Neuronal stem cell (in vitro differentiated cells): ENCODE measurements at regions not wholly inside any gene's neighbourhood (a gene's known extent, or its start where the extent isn't known, plus 50 kb on each side); places are given as distances from the start of the nearest gene placed in this dataset.

Source experiments
- DNase-seq: peaks from one replicate; pipeline ENCODE4 v3.0.0-alpha.2; 2013; ENCODE audit warnings: low spot score
- H2AFZ ChIP-seq: one replicate; pipeline ENCODE4 v1.6.1; 2013; ENCODE audit warnings: mild to moderate bottlenecking, low read length, inconsistent platforms
- H2AK5ac ChIP-seq: 2 replicates; pipeline ENCODE4 v1.6.1; 2013; ENCODE audit warnings: low read depth, mild to moderate bottlenecking, inconsistent platforms, low read length, moderate library complexity, mixed read lengths
- H2BK120ac ChIP-seq: 2 replicates; pipeline ENCODE4 v1.6.1; 2013; ENCODE audit warnings: low read depth, mild to moderate bottlenecking, inconsistent platforms, low read length, moderate library complexity, mixed read lengths
- H2BK12ac ChIP-seq: one replicate; pipeline ENCODE4 v1.6.1; 2013; ENCODE audit warnings: low read length, inconsistent platforms
- H2BK15ac ChIP-seq: 2 replicates; pipeline ENCODE4 v1.6.1; 2013; ENCODE audit warnings: mild to moderate bottlenecking, low read length, inconsistent platforms, mixed read lengths
- H2BK5ac ChIP-seq: one replicate; pipeline ENCODE4 v1.6.1; 2013; ENCODE audit warnings: inconsistent platforms, mild to moderate bottlenecking, low read length, moderate library complexity
- H3K14ac ChIP-seq: one replicate; pipeline ENCODE4 v1.6.1; 2013; ENCODE audit warnings: low read length, inconsistent platforms
- H3K18ac ChIP-seq: 2 replicates; pipeline ENCODE4 v1.6.1; 2013; ENCODE audit warnings: low read length, inconsistent platforms
- H3K23ac ChIP-seq: 2 replicates; pipeline ENCODE4 v1.6.1; 2013; ENCODE audit warnings: low read depth, mild to moderate bottlenecking, mixed read lengths, low read length, inconsistent platforms; ENCODE audit not compliant: poor library complexity
- H3K27ac ChIP-seq: replicated peaks from 3 replicates; pipeline ENCODE4 v1.5.1; 2013; ENCODE audit warnings: low read length, inconsistent platforms
- H3K27me3 ChIP-seq, 3 experiments: 2 replicates each; pipeline ENCODE4 v1.6.1; 2013; ENCODE audit warnings: low read length in 3 of 3, mild to moderate bottlenecking in 2 of 3, inconsistent platforms in 1 of 3, low read depth in 1 of 3, mixed read lengths in 1 of 3, moderate library complexity in 1 of 3; ENCODE audit not compliant: control insufficient read depth in 3 of 3, insufficient read depth in 3 of 3
- H3K36me3 ChIP-seq, 2 donors: replicated peaks in 1 of 2; 2 replicates each; pipeline ENCODE4 v1.6.1; 2013; ENCODE audit warnings: low read length in 2 of 2; ENCODE audit not compliant: control insufficient read depth in 2 of 2, insufficient read depth in 2 of 2
- H3K4ac ChIP-seq: 2 replicates; pipeline ENCODE4 v1.6.1; 2013; ENCODE audit warnings: inconsistent platforms, mild to moderate bottlenecking, low read length, moderate library complexity
- H3K4me1 ChIP-seq, 2 donors: 1 replicate in 1 of 2; 2 replicates in 1 of 2; pipeline ENCODE4 v1.6.1; 2013; ENCODE audit warnings: low read length in 2 of 2, low read depth in 1 of 2; ENCODE audit not compliant: control insufficient read depth in 2 of 2, insufficient read depth in 1 of 2
- H3K4me2 ChIP-seq: one replicate; pipeline ENCODE4 v1.6.1; 2013; ENCODE audit warnings: mild to moderate bottlenecking, low read length, inconsistent platforms; ENCODE audit not compliant: insufficient read depth, poor library complexity, severe bottlenecking
- H3K4me3 ChIP-seq, 2 donors: 2 replicates each; pipeline ENCODE4 v1.5.1; 2013; ENCODE audit warnings: low read length in 2 of 2, mild to moderate bottlenecking in 2 of 2, inconsistent platforms in 1 of 2, moderate library complexity in 1 of 2
- H3K79me1 ChIP-seq: one replicate; pipeline ENCODE4 v1.6.1; 2013; ENCODE audit warnings: low read depth, mild to moderate bottlenecking, inconsistent platforms, low read length, moderate library complexity
- H3K9ac ChIP-seq: one replicate; pipeline ENCODE4 v1.6.1; 2013; ENCODE audit warnings: mild to moderate bottlenecking, low read depth, low read length, inconsistent platforms; ENCODE audit not compliant: poor library complexity
- H3K9me3 ChIP-seq, 2 donors: replicated peaks in 1 of 2; 2 replicates each; pipeline versions ENCODE3 to v1.6.1; 2013; ENCODE audit warnings: low read length in 2 of 2, mild to moderate bottlenecking in 2 of 2, inconsistent platforms in 1 of 2, low read depth in 1 of 2, mixed read lengths in 1 of 2, moderate library complexity in 1 of 2; ENCODE audit not compliant: control insufficient read depth in 2 of 2, insufficient read depth in 1 of 2
- H4K8ac ChIP-seq: one replicate; pipeline ENCODE4 v1.6.1; 2013; ENCODE audit warnings: low read depth, mild to moderate bottlenecking, inconsistent platforms, low read length, moderate library complexity
- H4K91ac ChIP-seq: one replicate; pipeline ENCODE4 v1.6.1; 2013; ENCODE audit warnings: low read length, low read depth, mild to moderate bottlenecking, inconsistent platforms; ENCODE audit not compliant: poor library complexity
- WGBS, 2 donors: extraction: QIAGEN DNeasy Blood & Tissue Kit; methylation state at CpG; one replicate each; pipeline ENCODE4 v1.1.7; 2013; ENCODE audit warnings: missing lambda C conversion rate in 2 of 2, mixed read lengths in 1 of 2; ENCODE audit not compliant: insufficient read length in 2 of 2, insufficient replicate concordance in 1 of 2; ENCODE audit errors: extremely low coverage in 2 of 2; 5-methylcytosine and 5-hydroxymethylcytosine counted together

GRCh38 chr10:91022390-91022789 is 101.5 kb upstream of the ANKRD1 start:
- no peak overlapping the region for H3K23ac ChIP-seq
- peaks cover 11 to 19% of the 10 kb centered on the region in 2 donors for H3K4me1 ChIP-seq
- H3K4me2 ChIP-seq = no peak overlapping the region
- H3K79me1 ChIP-seq = no peaks in the 10 kb centered on the region
- H2AFZ ChIP-seq = peak overlapping the region; percentile 71
- no peak overlapping the region for H4K8ac ChIP-seq
- H3K4ac ChIP-seq = no peak overlapping the region
- no peak for DNase-seq
- H2BK15ac ChIP-seq = no peak overlapping the region
- H3K14ac ChIP-seq = no peak overlapping the region
- H3K18ac ChIP-seq = no peak overlapping the region
- H2BK12ac ChIP-seq = no peak overlapping the region
- no peak overlapping the region for H3K9ac ChIP-seq
- H3K36me3 ChIP-seq = no peaks in the 10 kb centered on the region
- H2BK5ac ChIP-seq = no peak overlapping the region
- H2BK120ac ChIP-seq = no peak overlapping the region
- no peaks in the 10 kb centered on the region for H3K9me3 ChIP-seq
- H3K4me3 ChIP-seq = no peak overlapping the region
- WGBS, 2 donors = no CpG with 5 or more reads among the region's 2 CpGs
- no peaks in the 10 kb centered on the region for H3K27me3 ChIP-seq
- no peak overlapping the region for H2AK5ac ChIP-seq
- H3K27ac ChIP-seq = no peak overlapping the region
- no peak overlapping the region for H4K91ac ChIP-seq

GRCh38 chr10:91022924-91023699 is 102.2 kb upstream of the ANKRD1 start:
- H2BK120ac ChIP-seq = no peak overlapping the region
- H4K8ac ChIP-seq = peak overlapping the region; percentile 70
- H4K91ac ChIP-seq = no peak overlapping the region
- H2AFZ ChIP-seq = peak overlapping the region; percentile 71
- H3K14ac ChIP-seq = no peak overlapping the region
- no peak overlapping the region for H2BK15ac ChIP-seq
- H2BK12ac ChIP-seq = no peak overlapping the region
- H3K23ac ChIP-seq = no peak overlapping the region
- H3K18ac ChIP-seq = no peak overlapping the region
- H3K36me3 ChIP-seq = no peaks in the 10 kb centered on the region
- no peak overlapping the region for H2AK5ac ChIP-seq
- no peak overlapping the region for H3K4me2 ChIP-seq
- no peak overlapping the region for H3K4ac ChIP-seq
- no peak for DNase-seq
- no peaks in the 10 kb centered on the region for H3K9me3 ChIP-seq
- no peaks in the 10 kb centered on the region for H3K79me1 ChIP-seq
- H2BK5ac ChIP-seq = no peak overlapping the region
- no peak overlapping the region for H3K4me3 ChIP-seq
- no peaks in the 10 kb centered on the region for H3K27me3 ChIP-seq
- WGBS, 2 donors = no CpG with 5 or more reads among the region's 6 CpGs
- peaks cover 11 to 19% of the 10 kb centered on the region in 2 donors for H3K4me1 ChIP-seq
- H3K27ac ChIP-seq = no peak overlapping the region
- H3K9ac ChIP-seq = no peak overlapping the region

DNA sequence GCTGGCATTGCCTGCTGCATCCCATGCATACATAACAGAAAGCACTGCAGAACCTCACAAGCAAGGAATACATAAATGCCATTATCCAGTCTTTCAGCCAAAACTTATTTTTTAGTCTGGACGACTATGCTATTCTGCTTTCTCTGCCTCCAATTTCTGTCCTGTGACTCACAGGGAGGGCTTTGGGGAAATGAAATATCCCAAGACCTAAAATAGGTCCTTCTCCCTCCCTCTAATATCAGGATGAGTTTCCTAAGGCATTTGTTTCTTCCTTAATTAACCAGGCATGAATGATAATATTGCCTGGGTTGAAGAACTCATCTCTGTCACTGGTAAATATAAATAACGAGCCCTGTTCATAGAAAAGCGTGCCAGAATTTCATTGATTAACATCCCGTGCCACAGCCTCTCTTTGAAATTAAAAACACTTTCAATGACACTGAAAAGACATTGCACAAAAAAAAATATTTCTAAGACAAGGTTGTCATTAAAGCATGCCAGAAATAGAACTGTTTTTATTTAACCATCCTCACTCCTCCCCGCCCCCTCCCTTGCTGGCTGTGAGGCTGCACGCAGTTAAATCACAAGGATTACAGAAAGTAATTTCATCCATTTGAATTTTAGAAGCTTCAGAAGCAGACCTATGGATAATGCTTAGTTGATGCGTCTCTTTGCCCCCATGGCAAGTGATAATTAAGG is 103.0 kb upstream of the ANKRD1 start:
- H3K4me3 ChIP-seq = no peak overlapping the region
- WGBS, 2 donors = no CpG with 5 or more reads among the region's 7 CpGs

DNA sequence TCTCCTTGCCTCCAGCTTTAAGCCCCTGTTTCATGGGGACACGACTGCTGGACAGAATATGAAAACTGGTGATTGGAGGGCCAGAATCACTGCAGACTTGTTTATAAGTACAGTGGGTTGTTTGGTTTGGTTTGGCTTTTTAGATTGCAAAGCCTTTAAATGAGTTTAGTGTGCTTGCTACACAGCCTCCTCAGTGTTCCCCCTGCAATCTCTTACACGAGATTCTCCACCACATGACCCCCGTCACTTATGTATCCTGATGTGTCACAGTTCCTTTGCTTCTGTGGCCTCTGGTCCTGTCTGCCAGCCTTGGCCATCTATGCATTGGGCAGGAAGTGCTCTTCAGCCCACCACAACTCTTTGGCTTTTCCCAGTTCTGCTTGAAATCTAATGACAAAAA is 103.7 kb upstream of the ANKRD1 start:
- H4K8ac ChIP-seq = no peak overlapping the region
- no CpG with 5 or more reads among the region's 3 CpGs for WGBS, 2 donors
- no peak overlapping the region for H2BK12ac ChIP-seq
- no peak overlapping the region for H3K23ac ChIP-seq
- no peak overlapping the region for H2BK5ac ChIP-seq
- no peak overlapping the region for H4K91ac ChIP-seq
- no peaks in the 10 kb centered on the region for H3K9me3 ChIP-seq
- no peaks in the 10 kb centered on the region for H3K27me3 ChIP-seq
- H3K9ac ChIP-seq = no peak overlapping the region
- no peak overlapping the region for H2BK15ac ChIP-seq
- H3K4me3 ChIP-seq = no peak overlapping the region
- no peak for DNase-seq
- H2AFZ ChIP-seq = peak overlapping the region; percentile 71
- H3K14ac ChIP-seq = no peak overlapping the region
- no peak overlapping the region for H3K18ac ChIP-seq
- H2AK5ac ChIP-seq = no peak overlapping the region
- no peaks in the 10 kb centered on the region for H3K36me3 ChIP-seq
- H3K27ac ChIP-seq = no peak overlapping the region
- no peak overlapping the region for H3K4me2 ChIP-seq
- H3K4me1 ChIP-seq = peaks cover 11 to 19% of the 10 kb centered on the region in 2 donors
- no peak overlapping the region for H3K4ac ChIP-seq
- no peaks in the 10 kb centered on the region for H3K79me1 ChIP-seq
- no peak overlapping the region for H2BK120ac ChIP-seq

More for the DNA sequence above, 103.0 kb upstream of the ANKRD1 start:
- Histone ChIP-seq H3K18ac (no peak overlapping the region), H3K27ac (no peak overlapping the region), H4K91ac (no peak overlapping the region), H3K27me3 (no peaks in the 10 kb centered on the region), H3K9me3 (no peaks in the 10 kb centered on the region), H3K4ac (no peak overlapping the region), H2AFZ (peak overlapping the region; percentile 71), H2BK12ac (no peak overlapping the region), H3K36me3 (no peaks in the 10 kb centered on the region), H2BK15ac (no peak overlapping the region), H3K4me2 (no peak overlapping the region), H2AK5ac (no peak overlapping the region), H3K14ac (no peak overlapping the region), H3K9ac (no peak overlapping the region), H3K4me1 (peaks cover 11 to 19% of the 10 kb centered on the region in 2 donors), H2BK5ac (no peak overlapping the region), H3K79me1 (no peaks in the 10 kb centered on the region), H3K23ac (no peak overlapping the region), H4K8ac (no peak overlapping the region), H2BK120ac (no peak overlapping the region)
- no peak for DNase-seq
